A204.1 (cell line): ENCODE measurements at regions not wholly inside any gene's neighbourhood (a gene's known extent, or its start where the extent isn't known, plus 50 kb on each side); places are given as distances from the start of the nearest gene placed in this dataset.
"Not testable (repeated sequence)": the region's sequence is repeated elsewhere in the genome, so short reads cannot be mapped to it uniquely, and the experiment has no call there.

Experiments used
- FAIRE-seq: peaks from 2 replicates; lab custom pipeline; 2012; peaks lifted over from hg19 to GRCh38; lab: Jason Lieb, UNC

- FAIRE-seq, result no peak
These were observed 1468.2 kb upstream of the ACVR2A start for GRCh38 chr2:146376511-146377064.

- no peak for FAIRE-seq
These were observed 1470.3 kb upstream of the ACVR2A start for GRCh38 chr2:146374505-146374904.

GRCh38 chr2:146371364-146371763 is 1473.5 kb upstream of the ACVR2A start:
- FAIRE-seq, result not testable (repeated sequence)

GRCh38 chr2:146370826-146371225 is 1474.0 kb upstream of the ACVR2A start:
- FAIRE-seq, result no peak

GRCh38 chr2:146366276-146366675 is 1478.6 kb upstream of the ACVR2A start:
- no peak for FAIRE-seq

GRCh38 chr2:146365041-146365440 is 1479.8 kb upstream of the ACVR2A start:
- no peak for FAIRE-seq

GRCh38 chr2:146363731-146364130 is 1481.1 kb upstream of the ACVR2A start:
- FAIRE-seq, result no peak

GRCh38 chr2:146351689-146352088 is 1493.1 kb upstream of the ACVR2A start:
- no peak for FAIRE-seq

- peak; percentile 46 for FAIRE-seq
These were observed 1495.5 kb upstream of the ACVR2A start for GRCh38 chr2:146349334-146349733.

- FAIRE-seq, result no peak
These were observed 1519.9 kb upstream of the ACVR2A start for GRCh38 chr2:146324951-146325350.

GRCh38 chr2:146323564-146323963 is 1521.3 kb upstream of the ACVR2A start:
- FAIRE-seq, result no peak

- FAIRE-seq, result no peak
These were observed 1523.7 kb upstream of the ACVR2A start for GRCh38 chr2:146321175-146321574.

- no peak for FAIRE-seq
These were observed 1526.9 kb upstream of the ACVR2A start for GRCh38 chr2:146317959-146318358.

- FAIRE-seq, result peak; percentile 92
These were observed 1531.9 kb upstream of the ACVR2A start for GRCh38 chr2:146312899-146313298.

- FAIRE-seq, result no peak
These were observed 1539.7 kb upstream of the ACVR2A start for GRCh38 chr2:146305164-146305563.

GRCh38 chr2:146301287-146301686 is 1543.5 kb upstream of the ACVR2A start:
- FAIRE-seq, result no peak

GRCh38 chr2:146295080-146295670 is 1549.7 kb upstream of the ACVR2A start:
- no peak for FAIRE-seq

- FAIRE-seq, result no peak
These were observed 1557.5 kb upstream of the ACVR2A start for GRCh38 chr2:146287281-146287680.

GRCh38 chr2:146278881-146279280 is 1565.9 kb upstream of the ACVR2A start:
- FAIRE-seq, result no peak

GRCh38 chr2:146271131-146271831 is 1573.5 kb upstream of the ACVR2A start:
- FAIRE-seq, result peak; percentile 78

- no peak for FAIRE-seq
These were observed 1574.2 kb upstream of the ACVR2A start for GRCh38 chr2:146270618-146271017.

- no peak for FAIRE-seq
These were observed 1577.7 kb upstream of the ACVR2A start for GRCh38 chr2:146267093-146267492.

- no peak for FAIRE-seq
These were observed 1579.2 kb upstream of the ACVR2A start for GRCh38 chr2:146265656-146266055.

- FAIRE-seq, result no peak
These were observed 1582.2 kb upstream of the ACVR2A start for GRCh38 chr2:146262606-146263005.
